ENCODE measurements at regions not wholly inside any gene's neighbourhood (a gene's known extent, or its start where the extent isn't known, plus 50 kb on each side); places are given as distances from the start of the nearest gene placed in this dataset.

DNA sequence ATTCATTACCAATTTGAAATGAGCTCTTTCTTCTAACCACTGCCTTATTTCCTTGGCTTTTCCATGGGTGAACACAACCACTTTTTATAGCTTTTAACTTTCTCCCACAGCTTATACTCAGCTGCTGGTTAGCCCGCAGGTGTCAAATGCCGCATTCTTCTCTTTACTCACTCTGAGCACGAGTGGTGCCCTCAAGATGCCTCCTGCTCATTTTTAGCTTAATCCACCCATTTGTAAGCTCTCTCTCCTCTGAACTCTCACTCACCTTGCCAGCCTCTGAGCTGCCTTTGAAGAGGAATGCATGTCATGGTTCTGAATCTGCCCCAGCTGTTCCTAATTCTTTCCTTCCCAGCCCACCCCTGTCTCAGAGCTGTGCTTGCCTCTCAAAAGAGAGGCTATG lies 449.4 kb upstream of the PRICKLE1 start:
- Histone ChIP-seq H4K20me1 (ENCODE audit: insufficient read depth, low read length) (no peaks in the 10 kb centered on the region), H3K9me3 (ENCODE audit: insufficient read depth, low read depth, low read length) (no peaks in the 10 kb centered on the region), H3K27me3 (ENCODE audit: insufficient read depth, low read length) (no peaks in the 10 kb centered on the region), H3K36me3 (ENCODE audit: insufficient read depth, low read length) (no peaks in the 10 kb centered on the region), H3K4me2 (ENCODE audit: low read length) (no peak overlapping the region), H3K4me1 (ENCODE audit: insufficient read depth, low read length) (no peaks in the 10 kb centered on the region), H3K27ac (ENCODE audit: low read depth, low read length) (no peak overlapping the region), H3K79me2 (ENCODE audit: insufficient read depth, low read length) (no peaks in the 10 kb centered on the region), H2AFZ (ENCODE audit: low read depth, low read length) (no peak overlapping the region), H3K4me3 (ENCODE audit: insufficient read depth, low read depth, low read length) (no peak overlapping the region), H3K9ac (ENCODE audit: low read length) (no peak overlapping the region)
- no peak overlapping the region for H3K4me3 Mint-ChIP-seq (ENCODE audit: unreplicated experiment)
- DNase-seq (ENCODE audit: low read depth) (peak; percentile 23), FAIRE-seq (no peak)
- no peaks in the 10 kb centered on the region for H3K27me3 Mint-ChIP-seq (ENCODE audit: low read depth, unreplicated experiment)
- no peaks in the 10 kb centered on the region for H3K36me3 Mint-ChIP-seq (ENCODE audit: low read depth, unreplicated experiment)
- H3K9me3 Mint-ChIP-seq (ENCODE audit: unreplicated experiment): peaks cover 1% of the 10 kb centered on the region
- H3K4me1 Mint-ChIP-seq (ENCODE audit: low read depth, unreplicated experiment): peaks cover 3% of the 10 kb centered on the region
- H3K27ac Mint-ChIP-seq (ENCODE audit: unreplicated experiment): no peak overlapping the region
- TF ChIP-seq, protein P1, sequence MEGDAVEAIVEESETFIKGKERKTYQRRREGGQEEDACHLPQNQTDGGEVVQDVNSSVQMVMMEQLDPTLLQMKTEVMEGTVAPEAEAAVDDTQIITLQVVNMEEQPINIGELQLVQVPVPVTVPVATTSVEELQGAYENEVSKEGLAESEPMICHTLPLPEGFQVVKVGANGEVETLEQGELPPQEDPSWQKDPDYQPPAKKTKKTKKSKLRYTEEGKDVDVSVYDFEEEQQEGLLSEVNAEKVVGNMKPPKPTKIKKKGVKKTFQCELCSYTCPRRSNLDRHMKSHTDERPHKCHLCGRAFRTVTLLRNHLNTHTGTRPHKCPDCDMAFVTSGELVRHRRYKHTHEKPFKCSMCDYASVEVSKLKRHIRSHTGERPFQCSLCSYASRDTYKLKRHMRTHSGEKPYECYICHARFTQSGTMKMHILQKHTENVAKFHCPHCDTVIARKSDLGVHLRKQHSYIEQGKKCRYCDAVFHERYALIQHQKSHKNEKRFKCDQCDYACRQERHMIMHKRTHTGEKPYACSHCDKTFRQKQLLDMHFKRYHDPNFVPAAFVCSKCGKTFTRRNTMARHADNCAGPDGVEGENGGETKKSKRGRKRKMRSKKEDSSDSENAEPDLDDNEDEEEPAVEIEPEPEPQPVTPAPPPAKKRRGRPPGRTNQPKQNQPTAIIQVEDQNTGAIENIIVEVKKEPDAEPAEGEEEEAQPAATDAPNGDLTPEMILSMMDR (IDR thresholded peaks at IDR 0.05; ENCODE audit: insufficient read depth, low read depth, low read length): no peak
- no peak for TF ChIP-seq EZH2 (IDR thresholded peaks at IDR 0.05; ENCODE audit: insufficient read depth, low read length)

DNA sequence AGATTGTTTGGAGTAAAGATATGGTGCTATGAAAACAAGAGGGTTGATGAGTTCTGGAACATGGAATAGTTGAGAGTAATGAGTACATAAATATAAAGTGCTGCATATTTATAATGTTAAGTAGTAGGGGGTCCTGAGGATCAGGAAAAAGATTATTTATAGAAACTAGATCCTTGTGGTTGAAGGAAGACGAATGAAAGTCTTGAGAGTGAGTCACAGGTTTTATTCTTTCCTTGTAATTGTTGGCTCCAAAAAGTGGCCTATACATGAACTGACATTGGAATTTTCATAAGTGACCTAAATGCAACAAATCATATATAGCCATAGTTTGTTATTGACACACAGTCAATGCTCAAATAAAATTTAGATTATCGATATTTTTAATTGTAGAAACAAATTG lies 440.4 kb upstream of the PRICKLE1 start:
- Histone ChIP-seq H3K79me2 (ENCODE audit: insufficient read depth, low read length) (no peaks in the 10 kb centered on the region), H3K4me1 (ENCODE audit: insufficient read depth, low read length) (peaks cover 13% of the 10 kb centered on the region), H3K9me3 (ENCODE audit: insufficient read depth, low read depth, low read length) (peaks cover 4% of the 10 kb centered on the region), H3K27me3 (ENCODE audit: insufficient read depth, low read length) (no peaks in the 10 kb centered on the region), H3K27ac (ENCODE audit: low read depth, low read length) (no peak overlapping the region), H3K9ac (ENCODE audit: low read length) (no peak overlapping the region), H3K4me3 (ENCODE audit: insufficient read depth, low read depth, low read length) (no peak overlapping the region), H4K20me1 (ENCODE audit: insufficient read depth, low read length) (no peaks in the 10 kb centered on the region), H2AFZ (ENCODE audit: low read depth, low read length) (no peak overlapping the region), H3K4me2 (ENCODE audit: low read length) (peak overlapping the region; percentile 21), H3K36me3 (ENCODE audit: insufficient read depth, low read length) (no peaks in the 10 kb centered on the region)
- Mint-ChIP-seq H3K36me3 (ENCODE audit: low read depth, unreplicated experiment) (no peaks in the 10 kb centered on the region), H3K27me3 (ENCODE audit: low read depth, unreplicated experiment) (no peaks in the 10 kb centered on the region), H3K4me3 (ENCODE audit: unreplicated experiment) (no peak overlapping the region), H3K9me3 (ENCODE audit: unreplicated experiment) (peaks cover 11% of the 10 kb centered on the region), H3K27ac (ENCODE audit: unreplicated experiment) (no peak overlapping the region), H3K4me1 (ENCODE audit: low read depth, unreplicated experiment) (peaks cover 10% of the 10 kb centered on the region)
- FAIRE-seq: no peak
- TF ChIP-seq, protein P1 (IDR thresholded peaks at IDR 0.05; ENCODE audit: insufficient read depth, low read depth, low read length): no peak
- no peak for TF ChIP-seq EZH2 (IDR thresholded peaks at IDR 0.05; ENCODE audit: insufficient read depth, low read length)
- peak; percentile 71 for DNase-seq (ENCODE audit: low read depth)

DNA sequence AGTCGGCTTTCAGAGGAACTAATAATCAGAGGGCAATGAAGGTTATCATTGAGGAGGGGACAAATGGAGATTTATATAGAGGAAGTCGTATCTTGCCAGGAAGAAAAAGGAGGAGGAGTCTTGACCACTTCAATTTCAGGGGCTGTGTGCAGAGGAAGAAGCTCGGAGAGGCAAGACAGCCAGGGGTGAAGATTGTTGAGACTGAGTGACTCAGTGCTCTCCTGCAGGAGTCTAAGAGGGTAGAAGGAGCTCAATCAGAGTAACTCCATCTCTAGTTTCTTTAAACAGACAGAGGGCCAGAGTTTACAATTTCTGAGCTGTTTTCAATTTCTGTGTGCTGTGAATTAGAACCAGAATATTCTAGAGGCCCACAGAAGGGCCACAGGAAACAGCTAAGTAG lies 439.3 kb upstream of the PRICKLE1 start:
- H2AFZ ChIP-seq (ENCODE audit: low read depth, low read length): peak overlapping the region; percentile 28
- H3K9me3 ChIP-seq (ENCODE audit: insufficient read depth, low read depth, low read length): peaks cover 4% of the 10 kb centered on the region
- DNase-seq (ENCODE audit: low read depth): peak; percentile 34
- TF ChIP-seq, protein P1 (IDR thresholded peaks at IDR 0.05; ENCODE audit: insufficient read depth, low read depth, low read length): no peak
- no peak for TF ChIP-seq EZH2 (IDR thresholded peaks at IDR 0.05; ENCODE audit: insufficient read depth, low read length)
- H3K9ac ChIP-seq (ENCODE audit: low read length): no peak overlapping the region
- Mint-ChIP-seq H3K4me3 (ENCODE audit: unreplicated experiment) (no peak overlapping the region), H3K27me3 (ENCODE audit: low read depth, unreplicated experiment) (no peaks in the 10 kb centered on the region), H3K27ac (ENCODE audit: unreplicated experiment) (no peak overlapping the region), H3K9me3 (ENCODE audit: unreplicated experiment) (peaks cover 11% of the 10 kb centered on the region), H3K4me1 (ENCODE audit: low read depth, unreplicated experiment) (peaks cover 10% of the 10 kb centered on the region), H3K36me3 (ENCODE audit: low read depth, unreplicated experiment) (no peaks in the 10 kb centered on the region)
- peaks cover 13% of the 10 kb centered on the region for H3K4me1 ChIP-seq (ENCODE audit: insufficient read depth, low read length)
- no peaks in the 10 kb centered on the region for H3K27me3 ChIP-seq (ENCODE audit: insufficient read depth, low read length)
- no peaks in the 10 kb centered on the region for H3K79me2 ChIP-seq (ENCODE audit: insufficient read depth, low read length)
- FAIRE-seq: no peak
- H3K4me2 ChIP-seq (ENCODE audit: low read length): peak overlapping the region; percentile 17
- H3K36me3 ChIP-seq (ENCODE audit: insufficient read depth, low read length): no peaks in the 10 kb centered on the region
- no peaks in the 10 kb centered on the region for H4K20me1 ChIP-seq (ENCODE audit: insufficient read depth, low read length)
- H3K27ac ChIP-seq (ENCODE audit: low read depth, low read length): peak overlapping the region; percentile 43
- no peak overlapping the region for H3K4me3 ChIP-seq (ENCODE audit: insufficient read depth, low read depth, low read length)
